ENCODE measurements at regions not wholly inside any gene's neighbourhood (a gene's known extent, or its start where the extent isn't known, plus 50 kb on each side); places are given as distances from the start of the nearest gene placed in this dataset.
"Not testable (repeated sequence)": the region's sequence is repeated elsewhere in the genome, so short reads cannot be mapped to it uniquely, and the experiment has no call there.

DNA sequence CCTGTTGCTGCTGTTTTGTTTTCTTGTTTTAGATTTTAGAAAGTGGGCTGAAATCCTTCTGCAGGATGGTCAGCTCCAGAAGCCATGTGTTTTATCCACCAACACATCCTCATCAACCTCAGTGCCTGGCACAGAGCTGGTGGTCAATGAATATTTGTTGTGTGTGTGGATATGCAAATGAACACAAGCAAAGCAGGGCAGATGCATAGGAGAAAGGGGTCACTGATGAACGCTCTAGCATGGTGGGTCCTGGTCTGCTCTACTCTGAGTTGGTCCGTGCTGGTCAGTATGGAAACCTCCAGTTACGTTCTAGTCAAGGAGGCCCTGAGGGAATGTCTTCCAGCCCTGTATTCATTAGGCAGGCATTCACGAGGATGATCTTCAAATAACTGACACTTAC is 682.5 kb downstream of the QKI start:
- no peak for DNase-seq

GRCh38 chr6:164095056-164095455 is 680.5 kb downstream of the QKI start:
- no peak for DNase-seq

- no peak for DNase-seq
Observed at GRCh38 chr6:164087870-164088269, 673.4 kb downstream of the QKI start.

DNA sequence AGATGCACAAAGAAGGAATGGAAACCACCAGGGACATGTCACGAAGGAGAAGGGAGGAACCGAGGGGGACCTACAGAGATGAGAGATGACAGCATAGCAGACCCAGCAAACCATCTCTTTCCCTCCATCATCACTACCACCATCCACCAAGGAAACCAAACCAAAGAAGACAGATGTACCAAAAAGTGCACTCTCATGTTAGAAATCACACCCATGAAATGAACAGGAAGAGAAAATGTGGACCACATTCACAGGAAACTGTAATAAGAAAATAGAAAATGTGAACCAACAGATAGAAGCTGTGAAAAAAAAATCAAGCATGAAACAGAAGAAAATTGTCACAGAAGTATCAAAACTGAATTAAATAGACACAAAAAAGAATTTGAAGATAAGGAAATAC is 672.7 kb downstream of the QKI start:
- DNase-seq: no peak

- no peak for DNase-seq
Observed at GRCh38 chr6:164086076-164086887, 671.8 kb downstream of the QKI start.

DNA sequence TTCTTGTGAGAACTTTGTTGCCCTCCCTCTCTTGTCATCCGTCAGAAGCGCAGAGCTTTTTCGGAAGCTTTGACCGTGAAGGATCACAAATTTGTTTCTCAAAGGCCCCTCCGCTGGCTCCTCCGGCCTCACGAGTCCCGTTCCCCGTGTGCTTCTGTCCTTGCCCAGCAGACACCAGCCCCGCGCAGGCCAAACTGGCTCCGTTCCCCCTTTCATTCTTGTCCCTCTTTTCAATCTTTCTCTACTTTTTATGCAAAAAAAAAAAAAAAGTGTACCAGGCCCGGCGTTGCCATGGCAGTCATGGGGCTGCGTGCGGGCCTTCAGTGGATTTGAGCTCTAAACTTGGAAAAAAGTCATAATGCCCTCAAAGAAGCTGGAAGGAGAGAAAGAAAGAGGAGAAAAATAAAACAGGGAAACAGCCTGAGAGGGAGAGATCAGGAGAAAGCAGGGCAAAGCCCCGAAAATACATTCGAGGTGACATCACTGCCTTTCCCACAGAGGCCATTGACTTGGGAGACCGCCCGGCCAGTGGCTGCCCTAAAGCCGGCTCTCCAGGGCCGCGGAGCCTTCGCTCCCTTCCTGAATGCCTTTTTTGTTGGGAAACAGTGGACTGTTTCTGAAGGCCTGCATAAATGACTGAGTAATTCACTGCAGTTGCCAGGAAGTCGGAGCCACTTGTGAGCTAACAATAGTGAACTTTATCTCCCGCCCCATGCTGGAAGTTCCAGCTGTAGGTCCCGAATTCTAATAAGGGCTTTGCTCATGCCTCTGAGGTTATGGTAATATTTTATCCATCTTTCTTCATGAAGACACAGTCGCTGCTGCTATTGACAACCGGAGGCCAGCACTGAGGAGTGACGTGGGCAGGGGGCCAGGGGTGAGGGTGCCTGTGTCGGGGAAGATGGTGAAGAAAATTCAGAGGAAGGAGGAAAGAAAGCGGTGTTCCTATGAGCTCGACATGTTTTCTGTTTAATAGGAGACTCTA is 670.9 kb downstream of the QKI start:
- DNase-seq: no peak

DNA sequence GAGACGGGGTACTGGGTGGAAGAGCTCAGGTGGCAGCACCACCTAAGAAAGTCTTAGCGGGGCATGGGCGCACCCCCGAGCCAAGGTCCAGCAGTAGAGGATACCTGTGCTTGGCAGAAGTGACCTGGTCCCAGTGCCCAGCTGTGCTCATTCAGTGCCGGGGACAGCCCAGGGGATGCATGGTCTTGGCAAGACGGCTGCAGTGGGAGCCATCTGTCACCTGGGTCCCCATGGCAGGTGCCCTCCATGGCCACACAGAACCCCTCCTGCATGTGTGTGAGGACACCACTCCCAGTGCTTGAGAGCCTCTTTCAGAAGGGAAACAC is 664.7 kb downstream of the QKI start:
- DNase-seq: no peak

DNA sequence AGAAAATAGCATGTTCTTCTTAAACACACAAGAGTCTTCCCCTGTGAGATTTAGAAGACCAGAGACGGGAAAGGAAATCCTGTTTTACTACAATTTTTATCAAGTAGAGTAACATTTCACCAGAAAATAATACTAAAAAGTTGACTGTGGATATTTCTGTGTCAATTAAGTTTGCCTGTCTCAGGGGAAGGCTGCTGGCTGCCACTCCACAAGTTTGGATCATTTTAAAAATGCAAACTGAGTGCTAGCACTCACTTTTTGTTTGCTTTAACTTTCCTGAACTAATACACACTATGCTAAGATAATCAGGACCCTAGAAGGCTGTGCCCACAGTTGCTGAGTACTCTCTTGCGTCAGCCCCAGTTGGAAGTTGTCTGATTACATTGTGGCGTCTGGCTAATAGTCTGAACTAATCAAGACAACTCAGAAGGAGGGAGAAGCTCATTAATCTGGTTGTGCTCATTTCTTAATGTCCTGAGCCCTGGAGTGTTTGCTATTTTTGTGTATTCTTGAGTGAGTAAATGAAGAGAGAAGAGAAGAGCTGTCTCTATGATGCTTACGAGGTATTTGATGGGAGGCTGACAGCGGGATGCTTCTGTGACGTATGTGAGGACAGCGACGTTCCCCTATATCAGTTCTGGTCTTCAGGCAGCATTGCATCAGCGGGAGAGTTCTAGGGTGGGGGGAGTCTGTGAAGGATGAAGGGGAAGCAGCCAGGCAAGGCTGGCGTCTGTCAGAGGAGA is 664.2 kb downstream of the QKI start:
- DNase-seq: no peak

GRCh38 chr6:164076818-164077532 is 662.5 kb downstream of the QKI start:
- DNase-seq: not testable (repeated sequence)

DNA sequence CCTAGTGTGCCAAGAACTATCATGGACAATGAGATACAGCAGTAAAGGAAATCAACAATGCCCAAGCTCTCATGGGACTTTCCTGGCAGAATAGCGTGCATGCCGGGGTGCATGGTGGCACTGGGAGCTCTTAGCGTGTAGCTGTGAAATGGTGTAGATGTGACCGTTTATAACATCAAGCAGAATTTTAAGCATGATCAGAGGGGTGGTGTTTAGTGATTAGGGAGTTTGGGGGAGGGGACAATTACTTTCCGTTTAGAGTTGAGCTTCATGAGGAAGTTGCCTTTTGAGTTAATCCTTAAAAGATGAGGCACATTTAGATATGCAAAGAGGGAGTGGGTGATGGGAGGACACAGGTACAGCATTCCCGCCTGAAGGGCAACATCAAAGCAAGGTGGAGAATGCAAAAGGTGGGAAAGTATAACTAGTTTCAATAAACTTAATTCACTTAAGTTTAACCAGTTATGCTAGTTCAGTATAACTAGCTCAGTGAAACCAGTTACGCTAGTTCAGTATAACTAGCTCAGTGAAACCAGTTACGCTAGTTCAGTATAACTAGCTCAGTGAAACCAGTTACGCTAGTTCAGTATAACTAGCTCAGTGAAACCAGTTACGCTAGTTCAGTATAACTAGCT is 661.6 kb downstream of the QKI start:
- no peak for DNase-seq

DNA sequence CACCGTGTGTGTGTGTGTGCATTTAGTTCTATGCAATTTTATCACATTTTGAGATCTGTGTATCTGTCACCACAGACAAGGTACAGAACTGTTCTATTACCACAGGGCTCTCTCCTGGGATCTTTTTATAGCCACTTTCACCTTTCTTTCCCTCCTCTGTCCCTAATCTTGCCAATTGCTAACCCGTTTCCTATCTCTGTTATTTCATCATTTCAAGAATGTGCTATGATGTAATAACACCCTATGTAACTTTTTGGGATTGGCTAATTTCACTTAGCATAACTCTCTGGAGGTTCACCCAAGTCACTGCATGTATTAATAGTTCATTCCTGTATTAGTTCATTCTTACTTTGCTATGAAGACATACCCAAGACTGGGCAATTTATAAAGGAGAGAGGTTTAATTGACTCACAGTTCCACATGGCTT is 657.7 kb downstream of the QKI start:
- DNase-seq: no peak

DNA sequence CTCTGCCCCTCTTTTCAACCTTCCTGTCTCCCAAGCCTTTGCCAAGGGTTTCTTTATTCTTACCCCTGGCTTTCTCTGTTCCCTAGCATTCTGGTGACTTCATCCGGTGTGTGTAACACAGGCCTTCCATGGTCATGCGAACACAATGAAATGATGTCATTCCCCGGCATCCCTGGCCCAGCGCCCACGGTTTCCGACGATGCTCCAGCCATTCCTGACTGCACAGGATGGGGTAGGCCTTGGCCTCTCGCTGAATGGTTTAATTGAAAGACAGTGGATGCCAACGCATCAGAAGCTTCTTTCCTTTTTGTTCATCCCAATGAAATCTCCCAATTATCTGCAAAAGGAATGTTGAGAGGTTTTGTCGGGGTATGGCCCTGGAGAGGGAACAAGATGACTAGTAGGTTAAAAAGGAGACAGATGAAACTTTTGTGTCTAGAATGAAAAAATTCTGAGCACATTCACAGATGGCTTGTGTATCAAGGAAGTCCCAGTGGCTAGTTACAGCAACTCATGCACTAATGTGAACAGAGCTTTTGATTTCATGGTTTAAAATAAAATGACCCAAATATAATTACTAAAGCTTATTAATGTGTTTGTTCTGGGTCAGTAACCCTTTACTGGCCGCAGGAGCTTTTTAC is 655.0 kb downstream of the QKI start:
- DNase-seq: no peak

DNA sequence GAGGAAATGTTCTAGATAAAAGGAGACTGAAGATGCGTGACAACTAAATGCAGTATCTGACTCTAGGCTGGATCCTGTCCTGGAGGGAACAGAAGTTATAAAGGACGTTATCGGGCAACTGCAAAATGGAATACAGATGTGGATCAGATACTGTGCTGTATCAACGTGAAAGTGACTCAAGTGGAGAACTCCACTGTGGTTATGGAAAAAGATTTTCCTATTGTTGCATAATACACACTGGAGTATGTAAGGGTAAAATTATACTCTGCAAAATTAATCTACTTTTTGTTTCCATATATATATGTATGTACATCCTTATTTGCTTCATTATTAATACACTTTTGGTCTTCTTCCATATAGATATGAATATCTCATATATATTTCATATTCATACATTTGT is 654.0 kb downstream of the QKI start:
- DNase-seq: no peak

DNA sequence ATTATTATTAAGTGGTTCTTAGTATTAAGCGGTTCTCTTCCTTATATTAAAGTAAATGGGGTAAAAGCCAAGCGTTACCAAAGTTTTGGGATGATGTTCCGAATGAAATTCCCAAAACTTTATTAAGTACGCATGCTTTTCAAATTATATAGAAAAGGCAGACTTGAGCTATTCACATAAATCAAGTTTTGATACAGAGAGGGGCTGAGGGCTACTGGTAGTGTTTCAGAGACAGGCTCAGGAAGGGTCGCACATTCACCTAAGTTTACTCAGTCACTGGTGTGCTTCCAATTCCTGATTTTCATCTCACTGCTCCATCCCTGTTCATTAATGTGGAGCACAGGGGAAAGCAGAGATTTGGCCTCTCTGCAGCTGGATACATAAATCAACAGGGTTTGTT is 652.2 kb downstream of the QKI start:
- no peak for DNase-seq

GRCh38 chr6:164066335-164066734 is 651.8 kb downstream of the QKI start:
- no peak for DNase-seq

GRCh38 chr6:164063346-164063745 is 648.8 kb downstream of the QKI start:
- DNase-seq: no peak

GRCh38 chr6:164062872-164063271 is 648.4 kb downstream of the QKI start:
- no peak for DNase-seq

DNA sequence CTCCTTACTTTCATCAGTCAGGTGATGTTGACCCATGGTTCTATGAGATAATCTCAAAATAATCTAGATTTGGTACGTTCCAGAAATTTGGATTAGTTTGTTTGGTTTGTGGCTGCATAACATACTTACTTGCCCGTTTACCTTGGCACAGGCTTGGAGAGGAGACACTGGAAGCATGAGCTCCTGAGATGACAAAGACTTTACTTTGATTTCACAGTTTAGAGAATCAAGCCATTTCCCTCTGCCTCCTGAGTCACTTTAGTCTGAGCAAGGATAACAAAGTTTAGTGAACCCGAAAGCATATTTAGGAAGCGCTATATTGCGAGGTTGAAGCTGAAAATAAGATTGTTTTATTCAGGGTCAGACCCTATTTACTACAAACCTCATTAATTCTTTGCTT is 643.4 kb downstream of the QKI start:
- DNase-seq: no peak

DNA sequence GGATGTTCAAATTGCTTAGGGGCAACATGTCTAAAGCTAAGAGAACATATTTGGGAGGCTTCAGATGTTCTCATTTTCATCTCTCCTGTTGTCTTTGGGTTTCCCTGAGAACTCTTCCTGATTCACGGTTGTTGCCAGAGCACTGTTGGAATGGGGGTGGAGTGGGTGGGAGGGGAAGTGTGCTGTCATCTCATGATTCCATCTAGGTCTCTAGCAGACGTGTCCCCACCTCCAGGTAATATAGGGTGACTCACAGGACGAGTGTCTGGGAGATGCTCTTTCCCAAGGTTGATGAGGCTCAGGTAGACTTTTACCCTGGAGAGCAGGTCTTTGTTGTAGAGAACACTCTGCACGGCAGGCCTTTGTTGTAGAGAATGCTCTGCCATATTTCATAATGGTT is 636.9 kb downstream of the QKI start:
- DNase-seq: no peak

DNA sequence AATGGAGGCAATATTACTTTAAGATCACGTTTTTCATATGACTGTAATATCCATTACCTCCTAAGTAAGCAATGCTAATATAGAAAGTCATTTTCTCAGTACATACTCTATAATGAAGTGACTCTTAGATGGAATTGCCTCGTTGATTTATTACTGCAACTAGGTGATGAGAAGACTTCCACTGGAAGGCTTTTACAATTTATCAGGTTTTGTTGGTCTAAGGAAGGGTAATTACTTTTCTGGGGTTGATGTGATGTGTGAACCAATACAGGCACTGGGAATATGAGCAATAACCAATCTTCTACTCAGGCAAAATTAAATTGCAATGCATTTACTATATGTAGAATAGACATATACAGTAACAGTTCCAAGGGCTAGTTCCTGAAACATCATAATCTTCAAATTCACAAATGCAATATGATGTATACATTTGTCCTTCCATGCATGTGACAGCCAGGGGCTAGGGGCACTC is 635.0 kb downstream of the QKI start:
- no peak for DNase-seq

GRCh38 chr6:164048840-164049516 is 634.5 kb downstream of the QKI start:
- DNase-seq: no peak

Data from activated CD4-positive, alpha-beta T cell treated with anti-CD3 and anti-CD28 coated beads for 4 hours (primary cell).